Bronchial epithelial cell (primary cell): ENCODE measurements at regions not wholly inside any gene's neighbourhood (a gene's known extent, or its start where the extent isn't known, plus 50 kb on each side); places are given as distances from the start of the nearest gene placed in this dataset.

Experiments used
- DNase-seq: peaks from one replicate; pipeline ENCODE4 v3.0.0-alpha.2; 2010; ENCODE audit warnings: low read depth
- FAIRE-seq: peaks from 2 replicates; lab custom pipeline; 2011; peaks lifted over from hg19 to GRCh38; lab: Jason Lieb, UNC
- H3K27me3 ChIP-seq: 2 replicates; pipeline ENCODE4 v1.5.1; 2011; ENCODE audit warnings: low read length; ENCODE audit not compliant: control insufficient read depth, insufficient read depth
- H3K36me3 ChIP-seq: 2 replicates; pipeline ENCODE4 v1.5.1; 2011; ENCODE audit warnings: low read length; ENCODE audit not compliant: control insufficient read depth, insufficient read depth
- H3K4me3 ChIP-seq: 2 replicates; pipeline ENCODE4 v1.5.1; 2011; ENCODE audit warnings: mild to moderate bottlenecking, low read depth, low read length, control low read depth
- TF ChIP-seq, protein P1 (sequence below): IDR thresholded peaks from 2 replicates; pipeline ENCODE4 v1.5.1; 2011; ENCODE audit warnings: mild to moderate bottlenecking, moderate library complexity, low read length, control low read depth, inconsistent platforms; ENCODE audit not compliant: insufficient read depth, severe bottlenecking

DNA sequence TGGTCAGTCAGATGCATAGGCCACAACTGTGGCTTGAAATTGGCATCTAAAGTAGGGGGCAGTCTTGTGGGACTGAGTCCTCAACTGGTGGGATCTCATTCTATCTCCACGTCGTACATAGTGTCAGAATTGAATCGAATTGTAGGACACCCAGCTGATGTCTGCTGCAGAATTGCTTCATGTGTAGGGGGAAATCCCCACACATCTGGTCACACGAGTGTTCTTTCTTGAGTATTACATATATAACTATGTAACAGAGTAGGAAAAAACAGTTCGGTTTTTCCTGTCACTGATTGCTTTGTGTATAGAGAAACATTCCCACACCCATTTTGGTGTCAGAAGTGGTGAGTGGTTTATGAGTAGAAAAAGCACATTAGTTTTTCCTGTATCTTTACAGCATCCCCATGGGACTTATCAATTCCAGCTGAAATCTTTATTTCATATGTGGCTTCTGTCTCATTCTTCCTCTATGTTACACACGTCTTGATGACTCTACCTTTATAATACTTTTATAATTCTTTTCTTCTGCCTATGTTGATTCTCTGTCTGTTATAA lies 79.4 kb upstream of the PCGF5 start:
- no peak for DNase-seq
- Histone ChIP-seq H3K4me3 (no peak overlapping the region), H3K27me3 (peaks cover 2% of the 10 kb centered on the region), H3K36me3 (no peaks in the 10 kb centered on the region)
- TF ChIP-seq, protein P1, sequence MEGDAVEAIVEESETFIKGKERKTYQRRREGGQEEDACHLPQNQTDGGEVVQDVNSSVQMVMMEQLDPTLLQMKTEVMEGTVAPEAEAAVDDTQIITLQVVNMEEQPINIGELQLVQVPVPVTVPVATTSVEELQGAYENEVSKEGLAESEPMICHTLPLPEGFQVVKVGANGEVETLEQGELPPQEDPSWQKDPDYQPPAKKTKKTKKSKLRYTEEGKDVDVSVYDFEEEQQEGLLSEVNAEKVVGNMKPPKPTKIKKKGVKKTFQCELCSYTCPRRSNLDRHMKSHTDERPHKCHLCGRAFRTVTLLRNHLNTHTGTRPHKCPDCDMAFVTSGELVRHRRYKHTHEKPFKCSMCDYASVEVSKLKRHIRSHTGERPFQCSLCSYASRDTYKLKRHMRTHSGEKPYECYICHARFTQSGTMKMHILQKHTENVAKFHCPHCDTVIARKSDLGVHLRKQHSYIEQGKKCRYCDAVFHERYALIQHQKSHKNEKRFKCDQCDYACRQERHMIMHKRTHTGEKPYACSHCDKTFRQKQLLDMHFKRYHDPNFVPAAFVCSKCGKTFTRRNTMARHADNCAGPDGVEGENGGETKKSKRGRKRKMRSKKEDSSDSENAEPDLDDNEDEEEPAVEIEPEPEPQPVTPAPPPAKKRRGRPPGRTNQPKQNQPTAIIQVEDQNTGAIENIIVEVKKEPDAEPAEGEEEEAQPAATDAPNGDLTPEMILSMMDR, result no peak
- no peak for FAIRE-seq

DNA sequence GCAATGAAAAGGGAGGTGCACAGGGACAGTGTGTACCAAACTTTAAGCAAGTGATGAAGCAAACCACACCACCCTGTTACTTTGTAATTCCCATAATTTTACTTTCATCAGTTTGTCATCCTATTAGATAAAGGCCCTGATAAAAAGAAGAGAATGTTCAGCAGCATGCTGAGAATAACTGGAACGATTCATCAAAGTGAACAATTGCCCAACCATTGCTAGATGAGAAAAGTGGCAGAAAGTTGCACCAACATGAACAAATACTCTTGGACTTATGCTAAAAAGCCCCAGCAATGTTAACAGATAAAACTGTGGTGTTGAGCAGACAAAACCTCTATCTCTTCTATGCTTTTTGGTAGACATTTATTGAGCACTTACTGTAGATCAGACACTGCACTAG lies 75.5 kb upstream of the PCGF5 start:
- FAIRE-seq (no peak), DNase-seq (no peak)
- peaks cover 2% of the 10 kb centered on the region for H3K27me3 ChIP-seq
- H3K36me3 ChIP-seq, result no peaks in the 10 kb centered on the region
- H3K4me3 ChIP-seq, result no peak overlapping the region
- TF ChIP-seq, protein P1, result no peak

DNA sequence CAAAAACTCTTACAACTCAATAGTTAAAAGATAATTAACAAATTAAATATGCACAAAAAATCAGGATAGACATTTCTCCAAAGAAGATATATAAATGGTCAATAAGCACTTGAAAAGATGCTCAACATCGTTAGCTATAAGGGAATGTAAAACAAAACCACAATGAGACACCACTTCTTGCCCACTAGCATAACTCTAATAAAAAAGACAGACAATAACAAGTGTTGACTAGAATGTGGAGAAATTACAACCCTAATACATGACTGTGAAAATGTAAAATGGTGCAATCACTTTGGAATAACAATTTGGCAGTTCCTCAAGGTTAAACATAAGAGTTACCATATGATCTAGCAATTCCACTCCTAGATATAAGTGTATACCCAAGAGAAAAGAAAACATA lies 74.3 kb upstream of the PCGF5 start:
- DNase-seq (no peak), FAIRE-seq (no peak)
- TF ChIP-seq, protein P1, result no peak
- H3K4me3 ChIP-seq, result no peak overlapping the region
- no peaks in the 10 kb centered on the region for H3K36me3 ChIP-seq
- peaks cover 2% of the 10 kb centered on the region for H3K27me3 ChIP-seq

DNA sequence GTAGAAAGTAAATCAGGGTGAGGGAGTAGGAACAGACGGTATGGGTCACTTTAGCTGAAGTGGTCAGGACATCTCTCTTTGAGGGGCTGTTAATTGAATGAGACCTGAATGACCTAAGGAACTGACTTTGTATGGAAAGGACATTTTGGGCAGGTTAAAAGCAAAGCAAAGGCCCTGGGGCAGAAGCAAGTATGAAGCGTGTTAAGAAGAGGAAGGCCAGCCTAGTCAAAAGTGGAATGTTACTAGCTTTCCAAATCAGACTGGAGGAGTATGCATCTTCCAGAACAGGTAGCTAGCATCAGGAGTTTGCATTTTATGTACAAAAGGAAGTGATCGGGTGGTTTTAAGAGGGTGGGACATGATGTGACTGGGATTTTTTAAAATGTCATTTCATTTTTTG lies 70.9 kb upstream of the PCGF5 start:
- no peaks in the 10 kb centered on the region for H3K36me3 ChIP-seq
- H3K27me3 ChIP-seq, result no peaks in the 10 kb centered on the region
- H3K4me3 ChIP-seq, result no peak overlapping the region
- no peak for DNase-seq
- no peak for FAIRE-seq
- TF ChIP-seq, protein P1, result no peak

DNA sequence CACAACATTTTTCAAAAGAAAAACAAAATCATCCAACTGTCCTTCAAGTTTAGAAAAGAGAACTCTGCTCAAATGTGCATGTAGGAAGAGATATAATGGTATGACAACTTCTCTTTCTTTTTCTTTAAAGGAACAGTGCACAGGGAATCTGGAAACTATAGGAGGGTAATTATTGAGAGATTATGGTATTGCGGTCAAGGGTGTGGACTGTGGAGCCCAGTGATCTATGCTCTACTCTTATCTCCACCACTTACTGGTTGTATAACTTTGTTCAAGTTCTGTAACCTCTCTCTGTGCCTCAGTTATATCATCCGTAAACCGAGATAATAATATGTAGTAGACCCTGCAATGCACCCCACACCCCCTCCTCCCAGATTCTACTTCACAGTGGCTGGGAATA lies 69.8 kb upstream of the PCGF5 start:
- TF ChIP-seq, protein P1, result no peak
- no peak overlapping the region for H3K4me3 ChIP-seq
- no peak for FAIRE-seq
- H3K36me3 ChIP-seq, result no peaks in the 10 kb centered on the region
- no peak for DNase-seq
- H3K27me3 ChIP-seq, result no peaks in the 10 kb centered on the region

DNA sequence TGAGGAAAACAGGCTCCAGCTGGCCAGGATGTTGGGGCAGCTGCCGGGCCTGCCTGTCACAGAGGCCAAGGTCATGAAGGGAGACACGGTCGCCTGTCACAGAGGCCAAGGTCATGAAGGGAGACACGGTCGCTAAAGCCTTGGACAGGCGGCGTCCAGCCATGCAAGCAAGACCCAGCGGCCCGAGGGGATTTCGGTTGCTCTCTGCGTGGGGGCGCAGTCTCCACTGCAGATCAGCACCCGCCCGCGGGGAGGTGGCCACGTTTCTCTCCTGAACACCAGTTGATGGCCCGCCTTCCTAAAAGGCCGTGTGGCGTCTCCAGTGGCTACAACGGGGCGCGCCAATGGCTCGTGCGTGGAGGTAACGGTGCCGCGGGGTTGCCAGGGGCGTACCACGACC lies 67.0 kb upstream of the PCGF5 start:
- DNase-seq, result no peak
- Histone ChIP-seq H3K4me3 (no peak overlapping the region), H3K36me3 (no peaks in the 10 kb centered on the region), H3K27me3 (no peaks in the 10 kb centered on the region)
- no peak for FAIRE-seq
- TF ChIP-seq, protein P1, result no peak
